ENCODE measurements at regions not wholly inside any gene's neighbourhood (a gene's known extent, or its start where the extent isn't known, plus 50 kb on each side); places are given as distances from the start of the nearest gene placed in this dataset.
A peak's percentile ranks its signal among the peaks of the same experiment; 100 is the strongest.

DNA sequence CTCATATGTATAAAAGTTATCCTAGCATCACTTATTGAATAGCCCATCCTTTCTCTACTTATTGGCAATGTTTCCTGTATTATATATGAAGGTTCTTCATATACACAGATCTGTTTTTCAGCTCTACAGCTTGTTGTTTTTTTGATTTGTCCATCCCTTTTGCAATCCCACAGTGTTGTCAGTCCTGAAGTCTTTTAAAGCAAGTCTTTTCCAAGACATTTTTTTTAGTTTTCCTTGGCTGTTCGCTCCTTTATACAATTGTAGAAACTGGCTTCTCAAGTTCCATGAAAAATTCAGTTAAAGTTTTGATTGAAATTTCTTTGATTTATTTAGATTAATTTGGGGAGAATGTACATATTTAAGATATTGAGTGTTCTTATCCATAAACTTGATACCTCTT, 295.3 kb upstream of the SORL1-AS1 start:
- Mint-ChIP-seq H3K4me3 (ENCODE audit: unreplicated experiment) (no peak overlapping the region), H3K27ac (ENCODE audit: unreplicated experiment) (no peak overlapping the region), H3K36me3 (ENCODE audit: low read depth) (peaks cover 2% of the 10 kb centered on the region), H3K9me3 (ENCODE audit: low read depth) (peaks cover 14% of the 10 kb centered on the region), H3K4me1 (ENCODE audit: low read depth) (no peaks in the 10 kb centered on the region), H3K27me3 (ENCODE audit: low read depth) (peaks cover 3% of the 10 kb centered on the region)
- TF ChIP-seq, protein P1, sequence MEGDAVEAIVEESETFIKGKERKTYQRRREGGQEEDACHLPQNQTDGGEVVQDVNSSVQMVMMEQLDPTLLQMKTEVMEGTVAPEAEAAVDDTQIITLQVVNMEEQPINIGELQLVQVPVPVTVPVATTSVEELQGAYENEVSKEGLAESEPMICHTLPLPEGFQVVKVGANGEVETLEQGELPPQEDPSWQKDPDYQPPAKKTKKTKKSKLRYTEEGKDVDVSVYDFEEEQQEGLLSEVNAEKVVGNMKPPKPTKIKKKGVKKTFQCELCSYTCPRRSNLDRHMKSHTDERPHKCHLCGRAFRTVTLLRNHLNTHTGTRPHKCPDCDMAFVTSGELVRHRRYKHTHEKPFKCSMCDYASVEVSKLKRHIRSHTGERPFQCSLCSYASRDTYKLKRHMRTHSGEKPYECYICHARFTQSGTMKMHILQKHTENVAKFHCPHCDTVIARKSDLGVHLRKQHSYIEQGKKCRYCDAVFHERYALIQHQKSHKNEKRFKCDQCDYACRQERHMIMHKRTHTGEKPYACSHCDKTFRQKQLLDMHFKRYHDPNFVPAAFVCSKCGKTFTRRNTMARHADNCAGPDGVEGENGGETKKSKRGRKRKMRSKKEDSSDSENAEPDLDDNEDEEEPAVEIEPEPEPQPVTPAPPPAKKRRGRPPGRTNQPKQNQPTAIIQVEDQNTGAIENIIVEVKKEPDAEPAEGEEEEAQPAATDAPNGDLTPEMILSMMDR (IDR thresholded peaks at IDR 0.05), result no peak
- DNase-seq (ENCODE audit: low spot score), result no peak

DNA sequence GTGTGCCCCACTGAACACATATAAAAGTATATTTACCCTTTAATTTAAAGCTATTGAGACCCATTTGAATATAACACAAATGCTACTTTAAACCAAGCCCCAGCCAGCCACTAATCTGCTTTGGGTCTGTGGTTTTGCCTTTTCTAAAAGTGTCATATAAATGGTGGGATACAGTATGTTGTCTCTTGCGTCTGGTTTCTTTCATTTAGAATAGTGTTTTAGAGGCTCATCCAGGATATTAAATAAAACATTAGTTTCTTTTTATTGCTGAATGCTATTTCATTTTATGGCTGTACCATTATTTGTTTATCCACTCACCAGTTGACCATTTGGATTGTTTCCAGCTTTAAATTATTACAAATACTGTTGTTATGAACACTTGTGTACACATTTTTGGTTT, 290.5 kb upstream of the SORL1-AS1 start:
- DNase-seq (ENCODE audit: low spot score), result no peak
- TF ChIP-seq, protein P1 (IDR thresholded peaks at IDR 0.05), result no peak
- H3K9me3 Mint-ChIP-seq (ENCODE audit: low read depth), result peaks cover 17% of the 10 kb centered on the region
- no peaks in the 10 kb centered on the region for H3K36me3 Mint-ChIP-seq (ENCODE audit: low read depth)
- H3K27ac Mint-ChIP-seq (ENCODE audit: unreplicated experiment), result no peak overlapping the region
- H3K4me1 Mint-ChIP-seq (ENCODE audit: low read depth), result peaks cover 10% of the 10 kb centered on the region
- no peaks in the 10 kb centered on the region for H3K27me3 Mint-ChIP-seq (ENCODE audit: low read depth)
- no peak overlapping the region for H3K4me3 Mint-ChIP-seq (ENCODE audit: unreplicated experiment)

DNA sequence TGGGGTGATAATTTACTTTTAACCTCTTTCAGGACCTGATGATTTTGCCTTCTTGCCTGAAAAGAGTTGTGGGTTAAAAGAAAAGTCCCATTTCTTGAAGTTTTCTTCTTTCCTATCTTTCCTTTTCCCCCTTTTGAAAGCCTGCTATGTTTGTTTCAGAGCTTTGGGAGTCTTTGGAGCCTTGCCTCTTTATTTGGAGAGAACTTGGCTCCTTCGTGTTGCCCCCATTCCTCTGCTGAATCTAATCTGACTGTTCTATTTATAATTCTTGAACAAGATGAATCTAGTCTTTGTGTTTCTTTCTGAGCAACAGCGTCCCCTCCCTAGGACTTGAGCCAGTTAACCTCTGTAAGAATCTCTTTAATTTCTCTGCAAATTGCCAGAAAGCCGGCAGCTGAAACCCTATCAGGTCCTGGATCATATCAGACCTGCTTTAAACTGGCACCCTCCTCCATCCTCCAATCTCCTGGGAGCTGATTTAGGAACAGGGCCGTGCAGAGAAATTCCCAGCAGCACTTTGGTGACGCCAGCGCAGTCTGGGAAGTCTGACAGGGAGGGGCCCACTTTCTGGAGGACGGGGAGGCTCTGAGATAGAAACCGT, 289.1 kb upstream of the SORL1-AS1 start:
- TF ChIP-seq, protein P1 (IDR thresholded peaks at IDR 0.05), result peak; percentile 22
- peak overlapping the region; percentile 91 for H3K27ac Mint-ChIP-seq (ENCODE audit: unreplicated experiment)
- no peak overlapping the region for H3K4me3 Mint-ChIP-seq (ENCODE audit: unreplicated experiment)
- H3K36me3 Mint-ChIP-seq (ENCODE audit: low read depth), result no peaks in the 10 kb centered on the region
- peaks cover 21% of the 10 kb centered on the region for H3K9me3 Mint-ChIP-seq (ENCODE audit: low read depth)
- no peaks in the 10 kb centered on the region for H3K27me3 Mint-ChIP-seq (ENCODE audit: low read depth)
- peaks cover 10% of the 10 kb centered on the region for H3K4me1 Mint-ChIP-seq (ENCODE audit: low read depth)
- no peak for DNase-seq (ENCODE audit: low spot score)

DNA sequence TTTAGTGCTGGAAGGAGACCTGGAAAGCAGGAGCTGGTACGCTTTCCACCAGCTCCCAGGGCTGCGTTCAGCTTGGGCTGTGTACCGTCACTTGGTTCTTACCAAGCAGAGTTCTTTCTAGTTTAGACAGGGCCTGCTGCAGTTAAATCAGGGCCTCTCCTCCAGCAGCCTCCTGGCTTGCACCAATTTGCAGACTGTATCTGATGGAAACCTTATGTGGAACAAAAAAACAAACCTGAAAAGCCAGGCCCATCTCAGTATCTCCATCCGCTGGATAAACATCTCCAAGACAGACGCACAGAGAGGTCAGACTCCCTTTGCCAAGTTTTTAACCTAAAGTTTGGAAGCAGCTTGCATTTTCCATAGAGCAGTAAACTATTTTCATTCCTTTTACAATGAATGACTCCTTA, 288.6 kb upstream of the SORL1-AS1 start:
- no peaks in the 10 kb centered on the region for H3K27me3 Mint-ChIP-seq (ENCODE audit: low read depth)
- H3K27ac Mint-ChIP-seq (ENCODE audit: unreplicated experiment), result peak overlapping the region; percentile 36
- no peak overlapping the region for H3K4me3 Mint-ChIP-seq (ENCODE audit: unreplicated experiment)
- TF ChIP-seq, protein P1 (IDR thresholded peaks at IDR 0.05), result no peak
- no peak for DNase-seq (ENCODE audit: low spot score)
- H3K4me1 Mint-ChIP-seq (ENCODE audit: low read depth), result peaks cover 10% of the 10 kb centered on the region
- H3K9me3 Mint-ChIP-seq (ENCODE audit: low read depth), result peaks cover 21% of the 10 kb centered on the region
- no peaks in the 10 kb centered on the region for H3K36me3 Mint-ChIP-seq (ENCODE audit: low read depth)

DNA sequence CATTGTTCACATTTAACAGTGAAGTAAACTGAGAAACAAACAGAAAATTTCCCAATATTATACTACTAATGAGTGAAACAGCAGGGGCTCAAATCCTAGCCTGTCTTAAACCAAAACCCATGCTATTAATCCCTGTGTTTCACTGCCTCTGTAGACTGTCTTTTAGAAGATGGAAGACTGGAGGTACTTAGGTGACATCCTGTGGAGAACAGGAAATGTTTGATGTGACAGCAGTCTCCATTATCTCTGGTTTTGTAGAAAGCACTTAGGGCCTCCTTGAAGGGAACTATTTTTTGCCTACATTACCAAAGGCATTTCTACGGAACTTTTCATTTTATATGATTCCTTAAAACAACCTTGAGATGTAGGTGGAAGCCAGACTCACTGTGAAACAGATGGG, 288.1 kb upstream of the SORL1-AS1 start:
- Mint-ChIP-seq H3K4me1 (ENCODE audit: low read depth) (peaks cover 10% of the 10 kb centered on the region), H3K9me3 (ENCODE audit: low read depth) (peaks cover 21% of the 10 kb centered on the region), H3K27ac (ENCODE audit: unreplicated experiment) (no peak overlapping the region), H3K4me3 (ENCODE audit: unreplicated experiment) (no peak overlapping the region), H3K27me3 (ENCODE audit: low read depth) (no peaks in the 10 kb centered on the region), H3K36me3 (ENCODE audit: low read depth) (no peaks in the 10 kb centered on the region)
- TF ChIP-seq, protein P1 (IDR thresholded peaks at IDR 0.05), result no peak
- no peak for DNase-seq (ENCODE audit: low spot score)

Measured in chondrocyte (in vitro differentiated cells).